CD4-positive, alpha-beta T cell treated with Interleukin-6 for 4 hours (primary cell): ENCODE measurements at regions not wholly inside any gene's neighbourhood (a gene's known extent, or its start where the extent isn't known, plus 50 kb on each side); places are given as distances from the start of the nearest gene placed in this dataset.

Source experiments
- DNase-seq: peaks from one replicate; pipeline ENCODE4 v3.0.0-alpha.2; 2020; ENCODE audit warnings: mixed read lengths

DNA sequence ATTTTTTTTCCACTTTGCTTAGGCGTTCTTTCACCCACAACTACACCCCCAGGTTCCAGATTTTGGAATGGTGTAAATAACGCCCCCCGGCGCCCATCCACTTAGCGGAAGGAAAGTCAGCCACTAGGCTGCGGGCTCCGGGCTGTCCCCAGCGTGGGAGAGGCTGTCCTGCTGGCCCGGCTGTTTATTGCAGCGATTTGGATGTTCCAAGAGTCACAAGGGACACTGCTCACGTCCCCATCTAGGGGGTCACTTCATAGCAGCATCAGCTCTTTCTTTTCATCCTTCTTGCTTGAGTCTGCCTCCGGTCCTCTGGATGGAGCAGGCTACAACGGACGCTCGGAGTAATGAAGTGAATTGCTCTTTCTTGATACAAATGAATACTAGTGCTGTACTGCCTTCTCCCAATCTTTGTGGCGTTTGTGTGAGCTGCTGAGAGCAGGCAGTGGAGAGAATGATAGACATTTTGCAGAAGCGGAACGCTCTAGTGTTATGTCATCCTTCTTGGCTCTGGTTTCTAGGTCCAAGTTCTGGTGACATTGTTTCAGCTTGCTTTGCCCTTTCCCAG, 50.7 kb upstream of the PAIP2B start:
- peak; percentile 17 for DNase-seq

DNA sequence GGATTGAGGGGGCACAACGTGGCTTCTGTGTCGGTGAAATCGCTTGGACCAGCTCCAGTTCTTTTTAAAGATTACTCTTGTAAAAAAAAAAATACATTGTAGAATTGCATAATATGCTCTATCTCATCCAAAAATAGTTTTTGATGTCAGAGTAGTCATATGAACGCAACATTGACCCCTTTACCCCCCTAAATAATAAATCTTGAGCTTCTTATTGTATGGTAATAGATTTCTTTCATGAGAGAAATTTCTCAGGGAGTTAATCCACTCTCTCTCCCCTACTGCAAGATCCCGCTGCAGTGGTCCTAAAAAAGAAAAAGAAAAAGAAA, 50.2 kb upstream of the PAIP2B start:
- no peak for DNase-seq

DNA sequence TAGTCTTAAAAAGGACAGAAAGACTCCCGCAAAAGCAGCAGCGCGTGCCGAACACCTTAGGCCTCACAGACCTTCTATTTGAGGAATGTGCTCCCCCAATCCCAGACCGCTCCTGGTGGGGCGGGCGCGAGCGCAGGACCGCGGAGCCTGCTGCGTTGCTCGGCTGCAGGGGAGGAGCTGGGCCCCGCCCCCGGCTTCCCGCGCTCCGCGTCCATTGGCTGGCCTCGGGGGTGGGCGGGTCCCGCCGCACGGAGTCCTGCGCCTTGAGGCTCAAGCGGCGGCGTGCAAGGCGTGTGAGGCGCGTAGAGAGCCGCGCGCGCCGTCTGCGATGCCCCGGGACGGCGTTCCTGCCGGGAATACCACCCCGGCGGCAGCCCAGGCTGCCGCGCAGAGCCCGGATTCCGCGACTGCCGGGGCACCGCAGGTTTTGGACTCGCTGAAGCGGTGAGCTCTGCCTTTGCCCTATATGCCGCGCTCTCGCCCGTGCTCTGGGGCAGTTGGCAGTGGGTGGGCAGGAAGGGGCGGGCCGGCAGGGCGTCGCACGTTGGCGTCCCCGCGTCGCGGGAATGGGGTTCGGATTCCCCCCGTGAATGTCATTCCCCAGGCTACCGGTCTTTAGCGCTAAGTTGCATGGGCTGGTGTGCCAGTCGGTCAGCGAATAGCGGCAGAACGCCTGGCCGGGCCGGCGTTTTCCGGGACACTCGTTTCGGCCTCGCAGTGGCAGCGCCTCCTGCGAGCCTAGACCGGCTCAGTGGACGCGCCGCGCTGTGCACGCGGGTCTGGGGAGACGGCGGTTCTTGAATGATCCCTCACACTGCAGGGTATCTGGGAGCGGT, 49.6 kb upstream of the PAIP2B start:
- peak; percentile 87 for DNase-seq
